OCI-LY1 (cell line): ENCODE measurements at regions not wholly inside any gene's neighbourhood (a gene's known extent, or its start where the extent isn't known, plus 50 kb on each side); places are given as distances from the start of the nearest gene placed in this dataset.

Experiments
- H2AFZ ChIP-seq: fragments of 200-600 bp; sonication (generic), shearing (Covaris generic); 2 replicates; pipeline ENCODE4 v1.6.0; 2014; ENCODE audit warnings: antibody characterized with exemption, mild to moderate bottlenecking, low read length
- H3F3A ChIP-seq: fragments of 200-600 bp; sonication (generic), shearing (Covaris generic); 2 replicates; pipeline ENCODE4 v1.6.0; 2014; ENCODE audit warnings: mild to moderate bottlenecking, antibody characterized with exemption, low read length, moderate library complexity; ENCODE audit not compliant: insufficient read depth
- H3K27ac ChIP-seq: fragments of 200-600 bp; sonication (generic); 2 replicates; pipeline ENCODE4 v1.5.1; 2014; ENCODE audit warnings: low read length, mixed run types, mild to moderate bottlenecking, low read depth; ENCODE audit not compliant: poor library complexity, severe bottlenecking
- H3K27me3 ChIP-seq: fragments of 200-600 bp; sonication (generic); 2 replicates; pipeline ENCODE4 v1.6.0; 2014; ENCODE audit warnings: antibody characterized with exemption, mild to moderate bottlenecking, low read length, moderate library complexity; ENCODE audit not compliant: insufficient read depth
- H3K36me3 ChIP-seq: fragments of 200-600 bp; sonication (generic); 2 replicates; pipeline ENCODE4 v1.6.1; 2014; ENCODE audit warnings: mild to moderate bottlenecking, antibody characterized with exemption, low read length, moderate library complexity, mixed read lengths; ENCODE audit not compliant: insufficient read depth
- H3K4me1 ChIP-seq: fragments of 200-600 bp; sonication (generic); 2 replicates; pipeline ENCODE4 v1.5.1; 2014; ENCODE audit warnings: mild to moderate bottlenecking, low read length, moderate library complexity; ENCODE audit not compliant: insufficient read depth, severe bottlenecking
- H3K4me2 ChIP-seq: fragments of 200-600 bp; sonication (generic), shearing (Covaris generic); 2 replicates; pipeline ENCODE4 v1.6.1; 2014; ENCODE audit warnings: low read length
- H3K4me3 ChIP-seq: fragments of 200-600 bp; sonication (generic); 2 replicates; pipeline ENCODE4 v1.5.1; 2014; ENCODE audit warnings: low read length, low read depth, mild to moderate bottlenecking, mixed read lengths; ENCODE audit not compliant: poor library complexity, severe bottlenecking
- H3K79me2 ChIP-seq: fragments of 200-600 bp; shearing (Covaris generic); 2 replicates; pipeline ENCODE4 v1.6.1; 2016; ENCODE audit warnings: mixed run types, low read length, mixed read lengths; ENCODE audit not compliant: insufficient read depth
- H3K9ac ChIP-seq: fragments of 200-600 bp; sonication (generic), shearing (Covaris generic); 2 replicates; pipeline ENCODE4 v1.6.1; 2014; ENCODE audit warnings: mild to moderate bottlenecking, low read length, mixed read lengths
- H3K9me2 ChIP-seq: fragments of 200-600 bp; sonication (generic), shearing (Covaris generic); 2 replicates; pipeline ENCODE4 v1.6.1; 2014; ENCODE audit warnings: low read depth, mild to moderate bottlenecking, low read length, mixed read lengths
- H3K9me3 ChIP-seq: fragments of 200-600 bp; shearing (Covaris generic); 2 replicates; pipeline ENCODE4 v1.6.1; 2014; ENCODE audit warnings: low read length, mixed read lengths
- H4K20me1 ChIP-seq: fragments of 200-600 bp; sonication (generic), shearing (Covaris generic); 2 replicates; pipeline ENCODE4 v1.6.0; 2016; ENCODE audit warnings: mild to moderate bottlenecking, low read length; ENCODE audit not compliant: insufficient read depth
- EZH2 ChIP-seq: fragments of 200-600 bp; sonication (generic), shearing (Covaris generic); IDR thresholded peaks from 2 replicates; pipeline ENCODE4 v1.8.0; 2017; ENCODE audit warnings: borderline replicate concordance, mixed run types, mild to moderate bottlenecking, antibody characterized with exemption, low read length, moderate library complexity, mixed read lengths
- TF ChIP-seq, protein P1 (sequence below): fragments of 200-600 bp; sonication (generic), shearing (Covaris generic); IDR thresholded peaks from 2 replicates; pipeline ENCODE4 v1.5.1; 2017; ENCODE audit warnings: mild to moderate bottlenecking, antibody characterized with exemption, low read length, moderate library complexity, mixed read lengths

GRCh38 chr12:43069768-43070221 is 480.2 kb upstream of the PRICKLE1 start:
- no peaks in the 10 kb centered on the region for H3K9me2 ChIP-seq
- TF ChIP-seq, protein P1, sequence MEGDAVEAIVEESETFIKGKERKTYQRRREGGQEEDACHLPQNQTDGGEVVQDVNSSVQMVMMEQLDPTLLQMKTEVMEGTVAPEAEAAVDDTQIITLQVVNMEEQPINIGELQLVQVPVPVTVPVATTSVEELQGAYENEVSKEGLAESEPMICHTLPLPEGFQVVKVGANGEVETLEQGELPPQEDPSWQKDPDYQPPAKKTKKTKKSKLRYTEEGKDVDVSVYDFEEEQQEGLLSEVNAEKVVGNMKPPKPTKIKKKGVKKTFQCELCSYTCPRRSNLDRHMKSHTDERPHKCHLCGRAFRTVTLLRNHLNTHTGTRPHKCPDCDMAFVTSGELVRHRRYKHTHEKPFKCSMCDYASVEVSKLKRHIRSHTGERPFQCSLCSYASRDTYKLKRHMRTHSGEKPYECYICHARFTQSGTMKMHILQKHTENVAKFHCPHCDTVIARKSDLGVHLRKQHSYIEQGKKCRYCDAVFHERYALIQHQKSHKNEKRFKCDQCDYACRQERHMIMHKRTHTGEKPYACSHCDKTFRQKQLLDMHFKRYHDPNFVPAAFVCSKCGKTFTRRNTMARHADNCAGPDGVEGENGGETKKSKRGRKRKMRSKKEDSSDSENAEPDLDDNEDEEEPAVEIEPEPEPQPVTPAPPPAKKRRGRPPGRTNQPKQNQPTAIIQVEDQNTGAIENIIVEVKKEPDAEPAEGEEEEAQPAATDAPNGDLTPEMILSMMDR, result no peak
- no peak for TF ChIP-seq EZH2

GRCh38 chr12:43066471-43066870 is 476.9 kb upstream of the PRICKLE1 start:
- no peak overlapping the region for H3K27ac ChIP-seq
- no peak overlapping the region for H2AFZ ChIP-seq
- TF ChIP-seq, protein P1, result no peak
- no peak for TF ChIP-seq EZH2
- no peaks in the 10 kb centered on the region for H3K27me3 ChIP-seq
- H3K4me1 ChIP-seq, result no peaks in the 10 kb centered on the region
- no peaks in the 10 kb centered on the region for H3K9me2 ChIP-seq
- no peak overlapping the region for H3K4me3 ChIP-seq
- H3F3A ChIP-seq, result no peaks in the 10 kb centered on the region
- no peaks in the 10 kb centered on the region for H4K20me1 ChIP-seq
- H3K36me3 ChIP-seq, result no peaks in the 10 kb centered on the region
- H3K9ac ChIP-seq, result no peak overlapping the region
- H3K79me2 ChIP-seq, result no peaks in the 10 kb centered on the region
- H3K9me3 ChIP-seq, result no peaks in the 10 kb centered on the region
- H3K4me2 ChIP-seq, result no peak overlapping the region

More at GRCh38 chr12:43069768-43070221, 480.2 kb upstream of the PRICKLE1 start:
- Histone ChIP-seq H3K9me3 (no peaks in the 10 kb centered on the region), H4K20me1 (no peaks in the 10 kb centered on the region), H3F3A (no peaks in the 10 kb centered on the region), H3K4me1 (no peaks in the 10 kb centered on the region), H3K9ac (no peak overlapping the region), H3K36me3 (no peaks in the 10 kb centered on the region), H3K27ac (no peak overlapping the region), H3K4me3 (no peak overlapping the region), H3K79me2 (no peaks in the 10 kb centered on the region), H3K27me3 (no peaks in the 10 kb centered on the region), H3K4me2 (no peak overlapping the region), H2AFZ (no peak overlapping the region)

GRCh38 chr12:43063650-43064049 is 474.1 kb upstream of the PRICKLE1 start:
- Histone ChIP-seq H3K27me3 (no peaks in the 10 kb centered on the region), H3F3A (no peaks in the 10 kb centered on the region), H4K20me1 (no peaks in the 10 kb centered on the region), H3K9me2 (no peaks in the 10 kb centered on the region), H3K4me3 (no peak overlapping the region), H3K27ac (no peak overlapping the region), H3K36me3 (no peaks in the 10 kb centered on the region), H3K79me2 (no peaks in the 10 kb centered on the region), H3K4me1 (no peaks in the 10 kb centered on the region), H3K9ac (no peak overlapping the region), H3K9me3 (no peaks in the 10 kb centered on the region), H2AFZ (no peak overlapping the region), H3K4me2 (no peak overlapping the region)
- no peak for TF ChIP-seq EZH2
- TF ChIP-seq, protein P1, result no peak
